Liver (tissue), 3 donors: ENCODE measurements at regions not wholly inside any gene's neighbourhood (a gene's known extent, or its start where the extent isn't known, plus 50 kb on each side); places are given as distances from the start of the nearest gene placed in this dataset.

Experiments
- GABPA ChIP-seq, 2 donors: IDR thresholded peaks in 1 of 2; conservative IDR thresholded peaks in 1 of 2; 2 replicates each; pipeline ENCODE4 v1.6.1; 2016; ENCODE audit warnings: antibody characterized with exemption in 2 of 2, mild to moderate bottlenecking in 1 of 2, moderate library complexity in 1 of 2
- HNF4G ChIP-seq: IDR thresholded peaks from 2 replicates; pipeline ENCODE4 v1.6.1; 2016; ENCODE audit warnings: antibody characterized with exemption
- JUND ChIP-seq, 2 donors: IDR thresholded peaks; 2 replicates each; pipeline ENCODE4 v1.6.1; 2016; ENCODE audit warnings: antibody characterized with exemption in 2 of 2
- NR2F2 ChIP-seq: IDR thresholded peaks from 2 replicates; pipeline ENCODE4 v1.6.1; 2016; ENCODE audit warnings: antibody characterized with exemption
- RAD21 ChIP-seq, 2 donors: IDR thresholded peaks; 2 replicates each; pipeline ENCODE4 v1.6.1; 2016; ENCODE audit warnings: antibody characterized with exemption in 2 of 2, mild to moderate bottlenecking in 2 of 2
- REST ChIP-seq: IDR thresholded peaks from 2 replicates; pipeline ENCODE4 v1.6.1; 2016; ENCODE audit warnings: antibody characterized with exemption, mild to moderate bottlenecking
- SP1 ChIP-seq: IDR thresholded peaks from 2 replicates; pipeline ENCODE4 v1.6.1; 2018; ENCODE audit warnings: antibody characterized with exemption, mild to moderate bottlenecking
- TAF1 ChIP-seq: conservative IDR thresholded peaks from 2 replicates; pipeline ENCODE4 v1.6.1; 2016; ENCODE audit warnings: antibody characterized with exemption, mild to moderate bottlenecking
- YY1 ChIP-seq: IDR thresholded peaks from 2 replicates; pipeline ENCODE4 v1.6.1; 2016; ENCODE audit warnings: antibody characterized with exemption, mild to moderate bottlenecking
- TF ChIP-seq, protein P1 (sequence below): fragments of 150-350 bp; IDR thresholded peaks from 2 replicates; pipeline ENCODE4 v1.5.1; 2017; ENCODE audit warnings: improper control_type of control experiment, low read depth, low read length; ENCODE audit not compliant: missing input control
- TF ChIP-seq, protein P2 (sequence below): IDR thresholded peaks from 2 replicates; pipeline ENCODE4 v1.6.1; 2016; ENCODE audit warnings: antibody characterized with exemption
- TF ChIP-seq, protein P3 (sequence below): IDR thresholded peaks from 2 replicates; pipeline ENCODE4 v1.6.1; 2016; ENCODE audit warnings: antibody characterized with exemption
- donor health status: healthy.
- donor health status: healthy.

- TF ChIP-seq, protein P1, sequence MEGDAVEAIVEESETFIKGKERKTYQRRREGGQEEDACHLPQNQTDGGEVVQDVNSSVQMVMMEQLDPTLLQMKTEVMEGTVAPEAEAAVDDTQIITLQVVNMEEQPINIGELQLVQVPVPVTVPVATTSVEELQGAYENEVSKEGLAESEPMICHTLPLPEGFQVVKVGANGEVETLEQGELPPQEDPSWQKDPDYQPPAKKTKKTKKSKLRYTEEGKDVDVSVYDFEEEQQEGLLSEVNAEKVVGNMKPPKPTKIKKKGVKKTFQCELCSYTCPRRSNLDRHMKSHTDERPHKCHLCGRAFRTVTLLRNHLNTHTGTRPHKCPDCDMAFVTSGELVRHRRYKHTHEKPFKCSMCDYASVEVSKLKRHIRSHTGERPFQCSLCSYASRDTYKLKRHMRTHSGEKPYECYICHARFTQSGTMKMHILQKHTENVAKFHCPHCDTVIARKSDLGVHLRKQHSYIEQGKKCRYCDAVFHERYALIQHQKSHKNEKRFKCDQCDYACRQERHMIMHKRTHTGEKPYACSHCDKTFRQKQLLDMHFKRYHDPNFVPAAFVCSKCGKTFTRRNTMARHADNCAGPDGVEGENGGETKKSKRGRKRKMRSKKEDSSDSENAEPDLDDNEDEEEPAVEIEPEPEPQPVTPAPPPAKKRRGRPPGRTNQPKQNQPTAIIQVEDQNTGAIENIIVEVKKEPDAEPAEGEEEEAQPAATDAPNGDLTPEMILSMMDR, result no peak
- TF ChIP-seq HNF4G (no peak), REST (no peak), RAD21 (IDR thresholded peaks at IDR 0.05) (no peak), TAF1 (no peak), NR2F2 (no peak), YY1 (no peak), GABPA (IDR thresholded peaks at IDR 0.05 in 1 of 2, conservative IDR thresholded peaks at IDR 0.05 in 1 of 2) (no peak), SP1 (no peak), JUND (IDR thresholded peaks at IDR 0.05) (no peak)
- TF ChIP-seq, protein P2, sequence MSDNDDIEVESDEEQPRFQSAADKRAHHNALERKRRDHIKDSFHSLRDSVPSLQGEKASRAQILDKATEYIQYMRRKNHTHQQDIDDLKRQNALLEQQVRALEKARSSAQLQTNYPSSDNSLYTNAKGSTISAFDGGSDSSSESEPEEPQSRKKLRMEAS, result no peak
- TF ChIP-seq, protein P3, sequence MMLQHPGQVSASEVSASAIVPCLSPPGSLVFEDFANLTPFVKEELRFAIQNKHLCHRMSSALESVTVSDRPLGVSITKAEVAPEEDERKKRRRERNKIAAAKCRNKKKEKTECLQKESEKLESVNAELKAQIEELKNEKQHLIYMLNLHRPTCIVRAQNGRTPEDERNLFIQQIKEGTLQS, result no peak
These were observed 65.5 kb upstream of the NRIP1 start for GRCh38 chr21:15130326-15130725.
